Activated B cell treated with CpG ODN at 0.5 μM for 24 hours (primary cell): ENCODE measurements at regions not wholly inside any gene's neighbourhood (a gene's known extent, or its start where the extent isn't known, plus 50 kb on each side); places are given as distances from the start of the nearest gene placed in this dataset.

Source experiments
- ATAC-seq: fragments of 200-7000 bp; cut with Tn5 transposase; one replicate; pipeline ENCODE4 v1.10.0; 2021; ENCODE audit warnings: low read depth, mild to moderate bottlenecking, moderate library complexity
- CTCF ChIA-PET: fragments of 350-600 bp; sonication (Branson Sonifier 250); formaldehyde crosslinking; loops from one replicate; lab custom pipeline; 2021; ENCODE audit warnings: antibody characterized with exemption; lab: Charles Lee
- POLR2A ChIA-PET: fragments of 350-600 bp; sonication (Branson Sonifier 250); formaldehyde crosslinking; loops from one replicate; lab custom pipeline; 2021; ENCODE audit warnings: antibody characterized with exemption; lab: Charles Lee
- DNase-seq: peaks from one replicate; pipeline ENCODE4 v3.0.0; 2022
- H3K27ac Mint-ChIP-seq: one replicate; pipeline ENCODE4 v1.8.0; 2020; ENCODE audit warnings: mixed read lengths
- H3K27me3 Mint-ChIP-seq: one replicate; pipeline ENCODE4 v1.8.0; 2021; ENCODE audit warnings: mixed read lengths
- H3K36me3 Mint-ChIP-seq: one replicate; pipeline ENCODE4 v1.8.0; 2021; ENCODE audit warnings: low read depth, mixed read lengths
- H3K4me1 Mint-ChIP-seq: one replicate; pipeline ENCODE4 v1.8.0; 2021; ENCODE audit warnings: mixed read lengths
- H3K4me3 Mint-ChIP-seq: one replicate; pipeline ENCODE4 v1.8.0; 2020; ENCODE audit warnings: mild to moderate bottlenecking, mixed read lengths
- H3K9me3 Mint-ChIP-seq: one replicate; pipeline ENCODE4 v1.8.0; 2020; ENCODE audit warnings: mixed read lengths
- intact Hi-C: fragments of 100-400 bp; cut with micrococcal nuclease; formaldehyde crosslinking; loops from one replicate; pipeline ENCODE4 v1.15.1; 2024
- TF ChIP-seq, protein P1 (sequence below): fragments of 200-600 bp; IDR thresholded peaks from one replicate; pipeline ENCODE4 v1.8.0; 2022; ENCODE audit warnings: antibody characterized with exemption, mild to moderate bottlenecking

DNA sequence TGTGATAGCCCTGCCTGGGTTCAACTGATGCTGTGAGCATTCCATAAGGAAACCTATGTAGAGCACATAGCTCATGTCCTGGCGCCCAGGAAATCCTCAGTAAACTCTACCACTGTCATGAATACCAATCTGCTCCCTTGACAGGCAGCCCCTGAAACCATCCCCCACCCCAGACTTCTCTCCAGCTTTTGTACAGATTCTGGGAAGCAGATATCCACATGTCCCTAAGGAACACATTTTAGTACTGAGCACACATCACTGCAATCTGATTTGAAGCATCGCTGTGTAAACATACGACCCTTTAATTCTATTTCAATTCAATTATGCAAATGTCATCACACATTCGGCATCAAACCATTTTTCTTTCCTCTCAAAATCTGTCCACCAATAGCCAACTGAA lies 89.5 kb upstream of the FSTL4 start:
- H3K4me3 Mint-ChIP-seq: no peak overlapping the region
- no peaks in the 10 kb centered on the region for H3K36me3 Mint-ChIP-seq
- CTCF ChIA-PET: no interaction called here
- POLR2A ChIA-PET: no interaction called here
- intact Hi-C loops: no loop called here
- H3K27ac Mint-ChIP-seq: no peak overlapping the region
- DNase-seq (no peak), ATAC-seq (no peak)
- TF ChIP-seq, protein P1, sequence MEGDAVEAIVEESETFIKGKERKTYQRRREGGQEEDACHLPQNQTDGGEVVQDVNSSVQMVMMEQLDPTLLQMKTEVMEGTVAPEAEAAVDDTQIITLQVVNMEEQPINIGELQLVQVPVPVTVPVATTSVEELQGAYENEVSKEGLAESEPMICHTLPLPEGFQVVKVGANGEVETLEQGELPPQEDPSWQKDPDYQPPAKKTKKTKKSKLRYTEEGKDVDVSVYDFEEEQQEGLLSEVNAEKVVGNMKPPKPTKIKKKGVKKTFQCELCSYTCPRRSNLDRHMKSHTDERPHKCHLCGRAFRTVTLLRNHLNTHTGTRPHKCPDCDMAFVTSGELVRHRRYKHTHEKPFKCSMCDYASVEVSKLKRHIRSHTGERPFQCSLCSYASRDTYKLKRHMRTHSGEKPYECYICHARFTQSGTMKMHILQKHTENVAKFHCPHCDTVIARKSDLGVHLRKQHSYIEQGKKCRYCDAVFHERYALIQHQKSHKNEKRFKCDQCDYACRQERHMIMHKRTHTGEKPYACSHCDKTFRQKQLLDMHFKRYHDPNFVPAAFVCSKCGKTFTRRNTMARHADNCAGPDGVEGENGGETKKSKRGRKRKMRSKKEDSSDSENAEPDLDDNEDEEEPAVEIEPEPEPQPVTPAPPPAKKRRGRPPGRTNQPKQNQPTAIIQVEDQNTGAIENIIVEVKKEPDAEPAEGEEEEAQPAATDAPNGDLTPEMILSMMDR: no peak
- peaks cover 5% of the 10 kb centered on the region for H3K4me1 Mint-ChIP-seq
- H3K9me3 Mint-ChIP-seq: no peaks in the 10 kb centered on the region
- H3K27me3 Mint-ChIP-seq: no peaks in the 10 kb centered on the region

DNA sequence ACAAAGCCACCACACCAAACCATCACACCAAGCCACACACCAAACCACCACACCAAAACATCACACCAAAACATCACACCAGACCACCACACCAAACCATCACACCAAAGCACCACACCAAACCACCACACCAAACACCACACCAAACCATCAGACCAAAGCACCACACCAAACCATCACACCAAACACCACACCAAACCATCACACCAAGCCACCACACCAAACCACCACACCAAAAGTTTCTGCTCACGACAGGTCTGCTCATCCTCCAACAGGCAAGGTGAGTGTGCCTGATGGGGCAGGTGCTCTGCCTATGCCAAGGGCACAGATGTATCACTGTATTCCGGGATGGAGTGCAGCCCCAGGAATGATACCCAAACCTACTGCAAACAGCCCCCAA lies 87.9 kb upstream of the FSTL4 start:
- POLR2A ChIA-PET: interaction anchor here (0.7 kb wide), 1 partner anchor 62 kb away, joined by 3 read pairs; no protein-coding TSS in a partner anchor

DNA sequence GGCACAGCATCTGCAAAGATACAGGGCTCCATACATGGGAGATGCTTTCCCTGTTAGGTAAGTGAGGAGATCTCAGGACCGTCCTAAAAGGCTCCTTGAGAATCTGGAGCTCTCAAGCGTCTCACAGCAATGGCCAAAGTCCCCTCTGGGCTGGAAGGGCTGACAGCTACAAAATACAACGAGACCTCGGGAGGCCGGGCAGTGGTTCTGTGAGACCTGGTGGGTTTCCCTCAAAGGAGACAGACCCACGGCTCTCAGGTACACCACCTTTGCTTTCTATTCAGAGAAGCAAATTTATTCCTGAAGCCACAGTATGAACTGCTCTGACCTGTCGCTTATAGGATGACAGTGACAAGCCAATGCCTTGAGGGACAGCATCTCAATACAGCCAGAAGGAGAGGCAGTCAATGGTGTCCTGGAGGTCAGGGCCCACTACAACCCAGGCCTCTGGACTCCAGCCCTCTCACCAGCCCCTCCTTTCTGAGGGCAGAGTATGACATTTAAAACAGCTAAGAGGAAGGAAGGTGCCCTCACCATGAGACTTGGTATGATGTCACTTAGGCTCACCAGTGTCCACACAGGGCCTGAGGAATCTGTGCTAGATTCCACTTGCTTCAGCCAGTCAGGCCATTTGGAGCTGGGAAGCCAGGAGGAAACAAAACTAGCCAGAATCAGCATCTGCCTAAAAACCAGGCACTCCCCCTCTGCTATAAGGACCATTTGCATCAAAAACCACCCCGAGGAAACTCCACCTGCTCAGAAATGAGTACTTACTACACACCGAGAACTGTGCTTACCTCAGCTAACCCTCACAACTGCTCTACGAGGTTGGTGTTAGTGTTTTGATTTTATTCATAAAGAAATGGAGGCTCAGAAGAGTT lies 86.5 kb upstream of the FSTL4 start:
- intact Hi-C loops: no loop called here
- Mint-ChIP-seq H3K4me3 (no peak overlapping the region), H3K27ac (no peak overlapping the region), H3K9me3 (no peaks in the 10 kb centered on the region), H3K4me1 (peaks cover 7% of the 10 kb centered on the region), H3K27me3 (peaks cover 5% of the 10 kb centered on the region), H3K36me3 (no peaks in the 10 kb centered on the region)
- CTCF ChIA-PET: no interaction called here
- ATAC-seq: no peak
- no peak for DNase-seq
- TF ChIP-seq, protein P1: no peak
- POLR2A ChIA-PET: no interaction called here

More for the DNA sequence above, 87.9 kb upstream of the FSTL4 start:
- CTCF ChIA-PET: no interaction called here
- no peaks in the 10 kb centered on the region for H3K36me3 Mint-ChIP-seq
- intact Hi-C loops: no loop called here
- H3K9me3 Mint-ChIP-seq: no peaks in the 10 kb centered on the region
- TF ChIP-seq, protein P1: no peak
- H3K27me3 Mint-ChIP-seq: peaks cover 5% of the 10 kb centered on the region
- H3K27ac Mint-ChIP-seq: no peak overlapping the region
- H3K4me1 Mint-ChIP-seq: peaks cover 5% of the 10 kb centered on the region
- ATAC-seq (no peak), DNase-seq (no peak)
- H3K4me3 Mint-ChIP-seq: no peak overlapping the region

DNA sequence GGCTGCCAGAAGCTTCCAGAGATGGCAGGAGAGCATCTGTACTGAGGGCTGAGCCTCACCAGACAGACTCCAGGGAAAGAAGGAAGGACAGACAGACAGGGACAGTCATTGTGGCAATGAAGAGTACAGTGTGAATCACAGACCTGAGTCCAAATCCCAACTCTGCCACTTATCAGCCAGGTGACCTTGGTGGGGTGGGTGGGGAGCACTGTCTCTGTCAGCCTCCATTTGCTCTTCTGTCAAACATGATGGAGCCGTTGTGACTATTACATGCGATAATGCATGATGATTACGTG lies 85.9 kb upstream of the FSTL4 start:
- ATAC-seq: no peak
- Mint-ChIP-seq H3K4me1 (peaks cover 7% of the 10 kb centered on the region), H3K27ac (no peak overlapping the region), H3K27me3 (peaks cover 5% of the 10 kb centered on the region), H3K36me3 (no peaks in the 10 kb centered on the region), H3K4me3 (no peak overlapping the region), H3K9me3 (no peaks in the 10 kb centered on the region)
- ChIA-PET CTCF (no interaction called here), POLR2A (no interaction called here)
- TF ChIP-seq, protein P1: no peak
- DNase-seq: no peak
- intact Hi-C loops: no loop called here

DNA sequence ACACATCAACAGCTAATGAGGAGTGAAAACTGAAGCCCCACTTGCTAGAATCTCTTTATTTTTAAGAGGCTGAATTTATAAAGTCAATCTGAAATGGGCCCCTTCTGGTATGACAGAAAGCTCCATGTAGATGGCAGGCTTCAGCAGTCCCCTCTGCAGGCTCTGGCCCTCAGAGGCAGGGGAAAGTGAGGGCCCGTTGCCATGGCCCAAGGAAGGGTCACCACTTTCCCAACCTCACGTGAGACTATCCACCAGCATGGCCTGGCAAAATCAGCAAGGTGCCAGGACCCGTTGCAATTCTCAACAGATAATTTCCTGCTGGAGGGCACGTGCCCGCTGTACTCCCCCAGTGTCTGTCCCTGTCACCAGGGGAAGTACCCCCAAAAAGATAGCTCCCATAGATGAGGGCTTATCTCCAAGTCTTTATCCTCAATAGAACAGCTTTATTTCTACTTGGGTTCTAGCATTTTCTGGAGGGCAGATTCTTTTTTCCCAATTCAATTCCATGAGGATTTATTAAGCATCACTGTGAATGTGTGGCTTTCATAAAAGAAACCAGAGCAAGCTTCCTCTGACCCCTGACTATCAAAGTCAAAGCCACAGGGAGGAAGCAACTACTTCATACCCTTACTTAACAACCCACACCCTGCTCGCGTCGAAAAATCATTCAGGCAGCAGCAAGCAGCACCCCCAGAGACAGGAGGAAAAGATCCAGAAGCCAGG lies 85.4 kb upstream of the FSTL4 start:
- Mint-ChIP-seq H3K27me3 (peaks cover 5% of the 10 kb centered on the region), H3K4me3 (no peak overlapping the region), H3K27ac (no peak overlapping the region), H3K9me3 (no peaks in the 10 kb centered on the region), H3K4me1 (peaks cover 7% of the 10 kb centered on the region), H3K36me3 (no peaks in the 10 kb centered on the region)
- CTCF ChIA-PET: no interaction called here
- TF ChIP-seq, protein P1: no peak
- intact Hi-C loops: no loop called here
- POLR2A ChIA-PET: no interaction called here
- ATAC-seq: no peak
- DNase-seq: no peak
